ENCODE measurements at regions not wholly inside any gene's neighbourhood (a gene's known extent, or its start where the extent isn't known, plus 50 kb on each side); places are given as distances from the start of the nearest gene placed in this dataset.

GRCh38 chr2:2600366-2600765, 269.3 kb upstream of the MYT1L start:
- no peaks in the 10 kb centered on the region for H3K36me3 Mint-ChIP-seq (ENCODE audit: low read depth)
- no peak overlapping the region for H3K4me3 Mint-ChIP-seq
- H3K27ac Mint-ChIP-seq: no peak overlapping the region
- TF ChIP-seq, protein P1, sequence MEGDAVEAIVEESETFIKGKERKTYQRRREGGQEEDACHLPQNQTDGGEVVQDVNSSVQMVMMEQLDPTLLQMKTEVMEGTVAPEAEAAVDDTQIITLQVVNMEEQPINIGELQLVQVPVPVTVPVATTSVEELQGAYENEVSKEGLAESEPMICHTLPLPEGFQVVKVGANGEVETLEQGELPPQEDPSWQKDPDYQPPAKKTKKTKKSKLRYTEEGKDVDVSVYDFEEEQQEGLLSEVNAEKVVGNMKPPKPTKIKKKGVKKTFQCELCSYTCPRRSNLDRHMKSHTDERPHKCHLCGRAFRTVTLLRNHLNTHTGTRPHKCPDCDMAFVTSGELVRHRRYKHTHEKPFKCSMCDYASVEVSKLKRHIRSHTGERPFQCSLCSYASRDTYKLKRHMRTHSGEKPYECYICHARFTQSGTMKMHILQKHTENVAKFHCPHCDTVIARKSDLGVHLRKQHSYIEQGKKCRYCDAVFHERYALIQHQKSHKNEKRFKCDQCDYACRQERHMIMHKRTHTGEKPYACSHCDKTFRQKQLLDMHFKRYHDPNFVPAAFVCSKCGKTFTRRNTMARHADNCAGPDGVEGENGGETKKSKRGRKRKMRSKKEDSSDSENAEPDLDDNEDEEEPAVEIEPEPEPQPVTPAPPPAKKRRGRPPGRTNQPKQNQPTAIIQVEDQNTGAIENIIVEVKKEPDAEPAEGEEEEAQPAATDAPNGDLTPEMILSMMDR (IDR thresholded peaks at IDR 0.05): no peak
- H3K27me3 Mint-ChIP-seq (ENCODE audit: low read depth, poor library complexity): peaks cover 9% of the 10 kb centered on the region
- peaks cover 16% of the 10 kb centered on the region for H3K4me1 Mint-ChIP-seq
- H3K9me3 Mint-ChIP-seq: peaks cover 14% of the 10 kb centered on the region
- DNase-seq: no peak

- Mint-ChIP-seq H3K9me3 (peaks cover 23% of the 10 kb centered on the region), H3K4me1 (peaks cover 11% of the 10 kb centered on the region), H3K4me3 (no peak overlapping the region), H3K27me3 (ENCODE audit: low read depth, poor library complexity) (peaks cover 8% of the 10 kb centered on the region), H3K27ac (no peak overlapping the region), H3K36me3 (ENCODE audit: low read depth) (no peaks in the 10 kb centered on the region)
- TF ChIP-seq, protein P1 (IDR thresholded peaks at IDR 0.05): no peak
- DNase-seq: no peak
Observed at GRCh38 chr2:2599441-2599840, 268.4 kb upstream of the MYT1L start.

- no peak for DNase-seq
- H3K27me3 Mint-ChIP-seq (ENCODE audit: low read depth, poor library complexity): peaks cover 6% of the 10 kb centered on the region
- peaks cover 11% of the 10 kb centered on the region for H3K4me1 Mint-ChIP-seq
- TF ChIP-seq, protein P1 (IDR thresholded peaks at IDR 0.05): no peak
- H3K36me3 Mint-ChIP-seq (ENCODE audit: low read depth): no peaks in the 10 kb centered on the region
- H3K27ac Mint-ChIP-seq: no peak overlapping the region
- H3K4me3 Mint-ChIP-seq: no peak overlapping the region
- peaks cover 32% of the 10 kb centered on the region for H3K9me3 Mint-ChIP-seq
Observed at GRCh38 chr2:2597712-2598111, 266.6 kb upstream of the MYT1L start.

- no peak for DNase-seq
- TF ChIP-seq, protein P1 (IDR thresholded peaks at IDR 0.05): no peak
- Mint-ChIP-seq H3K4me1 (no peaks in the 10 kb centered on the region), H3K4me3 (no peak overlapping the region), H3K27me3 (ENCODE audit: low read depth, poor library complexity) (peaks cover 14% of the 10 kb centered on the region), H3K9me3 (peaks cover 28% of the 10 kb centered on the region), H3K36me3 (ENCODE audit: low read depth) (no peaks in the 10 kb centered on the region), H3K27ac (no peak overlapping the region)
Observed at GRCh38 chr2:2591542-2591940, 260.5 kb upstream of the MYT1L start.

GRCh38 chr2:2590841-2591541, 259.9 kb upstream of the MYT1L start:
- Mint-ChIP-seq H3K4me1 (no peaks in the 10 kb centered on the region), H3K27ac (no peak overlapping the region), H3K9me3 (peaks cover 22% of the 10 kb centered on the region), H3K27me3 (ENCODE audit: low read depth, poor library complexity) (peaks cover 20% of the 10 kb centered on the region), H3K36me3 (ENCODE audit: low read depth) (no peaks in the 10 kb centered on the region), H3K4me3 (no peak overlapping the region)
- TF ChIP-seq, protein P1 (IDR thresholded peaks at IDR 0.05): no peak
- no peak for DNase-seq

DNA sequence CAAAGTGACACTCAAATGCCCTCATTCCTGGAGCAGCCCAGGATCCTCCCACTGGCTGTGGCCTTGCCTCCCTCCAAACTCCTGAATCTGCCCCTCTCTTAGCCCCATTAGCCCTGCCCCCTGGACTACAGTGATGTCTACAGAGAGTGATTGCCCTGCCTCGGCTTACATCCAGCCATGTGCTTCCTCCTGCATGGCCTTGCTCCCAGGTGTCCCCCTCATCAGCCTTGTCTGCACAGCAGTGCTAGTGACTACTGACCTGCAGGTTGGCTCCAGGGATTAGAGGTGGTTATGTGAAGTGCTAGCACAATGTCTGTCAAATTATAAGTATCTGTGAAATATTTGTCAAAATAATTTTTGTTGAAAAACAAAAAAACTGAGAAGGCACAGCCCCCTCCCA, 259.1 kb upstream of the MYT1L start:
- Mint-ChIP-seq H3K27me3 (ENCODE audit: low read depth, poor library complexity) (peaks cover 21% of the 10 kb centered on the region), H3K36me3 (ENCODE audit: low read depth) (no peaks in the 10 kb centered on the region), H3K4me3 (no peak overlapping the region), H3K4me1 (no peaks in the 10 kb centered on the region), H3K9me3 (peaks cover 16% of the 10 kb centered on the region), H3K27ac (no peak overlapping the region)
- no peak for DNase-seq
- TF ChIP-seq, protein P1 (IDR thresholded peaks at IDR 0.05): no peak

Data from nephron progenitor cell (in vitro differentiated cells).